KG1 (cell line): ENCODE measurements at regions not wholly inside any gene's neighbourhood (a gene's known extent, or its start where the extent isn't known, plus 50 kb on each side); places are given as distances from the start of the nearest gene placed in this dataset.
"Not testable (repeated sequence)": the region's sequence is repeated elsewhere in the genome, so short reads cannot be mapped to it uniquely, and the experiment has no call there.

ENCODE experiments used
- DNase-seq: peaks from one replicate; lab custom pipeline; 2025; lab: John Stamatoyannopoulos, UW

DNA sequence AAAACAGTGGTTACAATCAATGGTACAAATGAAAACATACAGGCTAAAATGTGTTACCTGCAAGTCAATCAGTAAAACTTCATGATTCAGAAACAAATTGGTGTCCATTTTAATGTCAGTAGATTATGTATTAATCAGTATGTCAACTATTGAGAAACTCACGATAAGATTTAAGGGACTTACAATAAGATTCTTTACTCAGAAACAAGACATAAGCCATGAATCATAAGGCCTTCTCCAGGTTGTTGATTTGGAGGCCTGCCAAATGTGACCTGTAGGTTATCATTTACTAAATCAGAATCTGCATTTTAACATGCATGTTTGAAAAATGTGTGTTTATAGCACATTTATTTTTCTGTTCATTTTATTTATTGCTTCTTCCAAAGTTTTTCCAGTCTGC lies 623.1 kb downstream of the CCDC85A start:
- DNase-seq, result no peak

DNA sequence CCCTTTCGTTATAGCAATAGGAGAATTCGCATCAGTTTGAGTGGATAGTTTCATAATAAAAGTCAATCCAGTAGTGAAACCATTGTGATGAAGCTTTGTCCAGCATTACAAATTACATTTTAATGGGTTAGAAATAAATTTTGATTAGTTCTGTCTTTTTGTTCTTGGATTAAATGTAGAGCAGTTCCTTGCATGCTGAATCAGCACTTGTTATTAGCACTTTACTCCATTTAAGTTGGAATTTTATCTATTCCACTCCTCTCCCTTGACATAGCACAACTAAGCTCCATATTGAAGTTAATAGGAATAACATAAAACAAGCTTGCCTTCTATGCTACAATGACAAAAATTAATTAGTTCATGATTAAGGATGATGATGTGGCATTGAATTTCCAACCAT lies 624.1 kb downstream of the CCDC85A start:
- no peak for DNase-seq

DNA sequence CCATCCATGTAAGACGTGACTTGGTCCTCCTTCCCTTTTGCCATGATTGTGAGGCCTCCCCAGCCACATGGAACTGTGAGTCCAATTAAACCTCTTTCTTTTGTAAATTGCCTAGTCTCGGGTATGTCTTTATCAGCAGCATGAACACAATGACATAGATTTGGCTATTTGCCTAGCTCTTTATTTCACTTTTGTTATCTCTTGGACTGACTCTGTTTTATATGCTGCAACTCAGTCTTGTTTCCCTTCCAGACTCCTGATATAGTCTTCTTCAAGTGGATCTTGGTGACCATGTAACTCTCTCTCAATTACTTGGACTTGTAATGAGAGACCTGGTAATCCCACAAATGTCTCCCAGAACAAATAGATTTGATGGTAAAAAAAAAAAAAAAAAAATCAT lies 627.6 kb downstream of the CCDC85A start:
- DNase-seq, result no peak

DNA sequence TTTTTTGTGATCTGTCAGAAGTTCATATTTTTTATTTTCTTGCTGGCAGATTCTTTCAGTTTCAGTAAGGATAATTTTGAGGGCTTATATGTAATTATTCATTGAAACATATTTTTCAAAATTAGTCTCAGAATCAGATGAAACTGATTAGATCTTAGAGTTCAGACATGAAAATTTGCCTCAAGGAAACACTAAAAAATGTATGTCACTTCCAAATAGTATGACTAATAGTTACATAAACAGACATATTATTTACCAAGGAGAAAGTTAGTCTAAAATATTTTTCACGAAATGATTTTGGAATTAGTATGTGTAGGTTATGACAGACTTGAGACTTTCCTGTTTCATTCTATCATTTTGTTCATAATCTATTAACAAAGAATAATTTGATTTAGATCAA lies 628.6 kb downstream of the CCDC85A start:
- DNase-seq, result no peak

DNA sequence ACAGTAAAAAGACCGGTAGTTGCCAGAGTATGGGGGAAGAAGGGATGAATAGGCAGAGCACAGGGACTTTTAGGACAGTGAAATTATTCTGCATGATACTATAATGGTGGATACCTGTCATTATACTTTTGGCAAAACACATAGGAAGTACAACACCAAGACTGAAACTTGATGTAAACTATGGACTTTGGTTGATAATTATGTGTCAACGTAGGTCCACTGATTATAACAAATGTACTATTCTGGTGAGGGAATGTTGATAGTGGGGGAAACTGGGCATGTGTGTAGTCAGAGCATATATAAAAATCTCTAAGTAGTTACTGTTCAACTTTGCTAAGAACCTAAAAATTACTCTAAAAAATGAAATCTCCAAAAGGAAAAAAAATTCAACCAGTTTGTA lies 629.7 kb downstream of the CCDC85A start:
- DNase-seq, result no peak

DNA sequence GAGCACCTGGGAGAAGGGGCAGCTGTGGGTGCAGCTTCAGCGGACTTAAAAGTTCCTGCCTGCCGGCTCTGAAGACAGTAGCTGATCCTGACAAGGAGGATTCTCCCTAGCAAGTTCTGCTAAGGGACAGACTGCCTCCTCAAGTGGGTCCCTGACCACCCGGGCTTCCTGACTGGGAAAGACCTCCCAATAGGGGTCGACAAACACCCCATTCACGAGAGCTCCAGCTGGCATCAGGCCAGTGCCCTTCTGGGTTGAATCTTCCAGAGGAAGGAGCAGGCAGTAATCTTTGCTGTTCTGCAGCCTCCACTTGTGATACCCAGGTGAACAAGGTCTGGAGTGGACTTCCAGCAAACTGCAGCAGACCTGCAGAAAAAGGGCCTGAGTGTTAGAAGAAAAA lies 632.9 kb downstream of the CCDC85A start:
- no peak for DNase-seq

DNA sequence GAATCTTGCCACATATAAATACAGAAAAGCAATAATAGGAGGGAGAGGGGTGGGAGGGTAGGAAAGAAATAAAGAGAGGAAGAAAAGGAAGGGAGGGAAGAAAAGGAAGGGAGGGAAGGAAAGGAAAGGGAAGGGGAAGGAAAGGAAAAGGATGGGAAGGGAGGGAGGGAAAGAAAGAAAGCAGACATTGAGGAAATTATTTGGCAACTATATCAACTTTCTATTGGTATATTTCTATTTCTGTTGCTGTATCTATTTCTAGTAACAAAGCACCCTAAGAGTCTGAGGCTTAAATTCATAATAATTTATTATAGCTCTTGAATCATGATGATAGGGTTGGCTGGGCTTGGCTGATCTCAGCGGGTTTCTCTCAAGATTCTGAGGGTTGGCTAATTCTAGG lies 648.0 kb downstream of the CCDC85A start:
- DNase-seq, result no peak

DNA sequence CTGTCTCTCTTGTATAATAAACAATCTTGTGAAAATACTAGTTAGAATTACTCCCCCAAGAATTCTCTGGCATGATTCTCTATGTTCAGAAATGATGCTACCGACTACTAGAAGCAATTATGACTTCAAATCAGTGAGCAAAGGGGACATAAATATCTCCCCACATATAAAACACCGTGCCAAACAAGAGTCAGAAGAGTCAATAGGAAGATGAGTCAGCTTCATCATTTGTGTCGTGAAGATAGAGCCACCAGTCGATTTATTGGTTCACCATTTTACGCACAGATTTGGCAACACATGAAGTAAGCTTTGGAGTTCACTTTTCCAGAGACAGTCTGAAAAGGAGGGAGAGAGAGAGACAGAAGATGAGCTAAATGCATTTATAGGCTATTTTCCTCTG lies 650.9 kb downstream of the CCDC85A start:
- no peak for DNase-seq

DNA sequence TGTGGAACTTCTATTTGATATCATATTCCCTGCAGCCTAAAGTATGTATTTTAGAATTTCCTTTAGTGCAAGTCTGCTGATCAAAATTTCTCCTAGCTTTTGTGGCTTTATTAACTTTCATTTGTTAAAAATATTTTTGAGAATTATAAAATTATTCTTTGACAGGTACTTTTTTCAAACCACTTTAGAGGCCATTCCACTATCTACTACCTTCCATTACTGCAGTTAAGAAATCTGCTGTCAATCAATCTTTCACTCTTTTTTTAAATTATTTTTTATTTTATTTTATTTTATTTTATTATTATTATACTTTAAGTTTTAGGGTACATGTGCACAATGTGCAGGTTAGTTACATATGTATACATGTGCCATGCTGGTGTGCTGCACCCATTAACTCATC lies 656.2 kb downstream of the CCDC85A start:
- DNase-seq, result not testable (repeated sequence)

DNA sequence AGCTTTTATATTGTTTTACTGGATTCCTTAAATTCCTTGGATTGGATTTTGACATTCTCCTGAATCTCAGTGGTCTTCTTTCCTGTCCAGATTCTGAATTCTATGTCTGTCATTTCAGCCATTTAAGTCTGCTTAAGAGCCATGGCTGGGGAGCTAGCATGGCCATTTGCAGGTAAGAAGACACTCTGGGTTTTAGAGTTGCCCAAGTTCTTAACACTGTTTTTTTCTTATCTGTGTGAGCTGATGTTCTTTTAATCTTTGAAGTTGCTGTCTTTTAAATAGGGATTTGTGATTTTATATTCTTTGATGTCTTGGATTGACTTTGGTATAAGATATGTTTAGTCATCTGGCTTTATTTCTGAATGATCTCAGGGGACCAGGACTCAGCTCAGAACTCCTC lies 677.2 kb downstream of the CCDC85A start:
- DNase-seq, result no peak

DNA sequence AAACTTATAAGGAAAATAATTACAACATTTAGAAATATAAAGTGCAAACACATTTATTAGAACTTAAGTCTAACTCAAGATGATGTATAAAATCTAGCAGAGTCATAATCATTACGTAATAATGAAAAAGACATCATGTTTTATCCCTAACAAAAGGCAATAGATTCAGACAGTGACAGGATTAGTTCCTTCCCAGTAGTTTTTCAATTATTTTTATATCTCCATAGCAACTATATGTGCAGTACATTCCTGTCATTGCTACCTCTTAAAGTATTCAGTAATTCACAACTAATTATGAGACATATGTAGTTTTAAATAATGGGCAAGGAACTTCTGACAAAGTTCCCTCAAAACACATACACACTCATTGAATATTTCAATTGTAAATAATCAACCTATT lies 687.9 kb downstream of the CCDC85A start:
- DNase-seq, result no peak

DNA sequence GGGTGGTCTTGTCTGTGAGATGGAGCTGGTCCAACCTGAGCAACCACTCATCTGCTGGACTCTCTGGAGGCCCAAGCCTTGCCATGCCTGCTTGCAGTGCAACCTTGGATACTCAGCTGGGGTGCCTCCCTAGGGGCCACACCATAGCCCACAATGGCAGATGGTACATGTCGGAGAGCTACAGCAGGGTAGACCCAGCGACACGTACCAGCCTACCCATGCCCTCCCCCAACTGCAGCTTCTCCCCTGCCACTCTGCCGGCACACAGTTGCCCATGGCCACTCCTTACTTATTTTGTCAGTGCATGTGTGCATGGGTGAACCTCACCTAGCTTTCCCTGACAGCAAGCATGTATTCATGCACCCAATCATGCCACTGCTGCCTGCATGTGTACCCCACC lies 690.9 kb downstream of the CCDC85A start:
- DNase-seq, result no peak

DNA sequence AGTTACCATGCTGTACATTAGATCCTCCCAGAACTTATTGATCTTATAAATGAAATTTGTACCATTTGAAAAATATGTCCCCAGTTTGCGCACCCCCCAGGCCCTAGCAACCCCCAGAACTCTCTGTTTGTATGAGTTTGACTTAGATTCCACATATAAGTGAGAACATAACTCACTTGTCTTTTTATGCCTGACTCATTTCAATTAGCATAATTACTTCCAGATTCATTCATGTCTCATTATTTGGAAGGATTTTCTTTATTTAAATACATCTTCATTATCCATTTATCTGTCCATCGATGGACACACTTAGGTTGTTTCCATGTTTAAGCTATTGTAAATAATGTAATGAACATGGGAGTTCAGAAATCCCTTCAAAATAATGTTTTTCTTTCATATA lies 705.9 kb downstream of the CCDC85A start:
- DNase-seq, result no peak

DNA sequence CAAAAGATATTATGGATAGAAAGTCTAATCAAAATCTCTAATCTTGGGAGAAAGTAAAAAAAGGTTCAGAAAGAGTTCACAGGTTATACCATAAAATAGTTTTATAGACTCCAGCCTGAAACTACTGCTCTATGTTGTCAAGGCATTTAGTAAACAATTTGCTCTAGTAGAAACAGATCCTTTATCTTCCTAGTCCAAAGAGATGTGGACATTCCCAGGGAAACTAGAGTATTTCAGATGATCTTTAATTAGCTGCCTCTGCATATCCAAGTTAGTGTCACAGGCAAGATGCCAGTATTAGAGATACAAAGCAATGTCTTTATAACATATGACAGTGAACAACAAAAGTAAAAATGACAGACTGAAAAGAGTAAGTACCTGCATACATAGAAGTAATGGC lies 708.6 kb downstream of the CCDC85A start:
- DNase-seq, result no peak

DNA sequence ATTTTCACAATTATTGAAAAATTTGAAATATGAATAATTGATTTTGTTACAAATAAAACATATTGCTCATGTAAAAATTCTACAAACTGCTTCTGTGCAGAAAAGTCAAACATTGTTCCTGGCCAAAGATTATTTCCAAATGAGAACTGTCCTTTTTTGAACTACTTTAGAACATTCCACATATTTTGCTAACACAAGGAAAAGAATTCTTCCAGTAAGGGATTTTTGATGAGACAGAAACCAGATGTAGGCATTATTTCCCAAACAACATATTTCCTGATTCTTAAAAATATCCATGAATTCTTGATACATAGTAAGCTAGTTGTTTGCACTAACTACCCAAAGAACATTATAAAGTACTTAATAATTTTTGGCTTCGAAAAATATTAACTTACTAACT lies 715.2 kb downstream of the CCDC85A start:
- DNase-seq, result no peak

DNA sequence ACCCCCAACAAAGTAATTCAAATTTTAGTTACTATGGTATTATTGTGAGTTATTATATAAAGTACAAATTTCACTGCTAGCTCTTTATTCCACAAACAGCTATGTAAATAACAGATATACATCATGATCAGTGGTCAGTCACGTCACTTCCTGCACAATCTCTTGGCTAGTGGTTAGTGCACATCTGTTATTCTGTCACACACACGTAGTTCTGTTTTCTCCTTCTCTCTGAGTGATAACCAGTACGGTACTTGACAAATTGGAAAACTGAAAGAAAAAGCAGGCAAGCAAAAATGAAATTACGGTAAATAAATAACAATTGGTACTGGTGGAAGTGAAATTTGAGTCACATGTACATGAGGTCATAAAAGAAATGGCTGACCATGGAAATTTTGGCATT lies 728.7 kb downstream of the CCDC85A start:
- no peak for DNase-seq

DNA sequence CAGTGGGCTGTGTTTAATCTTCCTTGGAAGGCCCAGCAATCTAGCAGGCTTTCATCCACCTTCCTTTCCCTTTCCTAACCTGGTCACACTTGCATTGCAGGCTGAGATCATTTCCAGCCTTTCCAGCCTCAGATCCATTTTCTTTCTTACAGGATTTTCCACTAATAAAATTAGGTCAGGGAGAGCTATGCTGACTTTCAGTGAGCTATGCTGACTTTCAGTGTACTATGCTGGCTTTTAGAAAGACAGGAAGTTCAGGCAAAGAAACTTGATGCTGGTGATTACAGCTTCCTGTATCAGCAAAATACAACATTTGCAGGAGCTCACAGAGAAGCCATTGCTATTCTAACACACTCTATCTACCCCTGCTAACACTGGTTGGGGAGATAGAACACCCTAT lies 735.0 kb downstream of the CCDC85A start:
- no peak for DNase-seq

DNA sequence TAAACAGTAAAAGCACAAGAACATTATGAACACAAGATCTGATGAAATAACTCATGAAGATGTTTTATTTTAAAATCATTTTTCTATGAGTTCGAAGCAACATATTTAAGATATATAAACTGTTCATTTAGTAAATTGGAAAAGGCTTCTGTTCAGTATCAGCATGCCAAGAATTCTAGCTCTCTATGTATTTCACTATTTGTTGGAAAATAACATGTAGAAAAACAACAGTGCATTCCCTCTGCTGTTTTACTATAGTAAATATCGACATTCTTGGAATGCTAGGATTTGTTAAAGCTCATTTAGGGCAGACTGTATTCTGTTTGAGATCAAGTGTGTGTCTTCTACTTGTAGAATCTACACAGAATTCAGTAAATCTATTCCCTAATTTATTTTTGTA lies 750.2 kb downstream of the CCDC85A start:
- DNase-seq, result no peak

DNA sequence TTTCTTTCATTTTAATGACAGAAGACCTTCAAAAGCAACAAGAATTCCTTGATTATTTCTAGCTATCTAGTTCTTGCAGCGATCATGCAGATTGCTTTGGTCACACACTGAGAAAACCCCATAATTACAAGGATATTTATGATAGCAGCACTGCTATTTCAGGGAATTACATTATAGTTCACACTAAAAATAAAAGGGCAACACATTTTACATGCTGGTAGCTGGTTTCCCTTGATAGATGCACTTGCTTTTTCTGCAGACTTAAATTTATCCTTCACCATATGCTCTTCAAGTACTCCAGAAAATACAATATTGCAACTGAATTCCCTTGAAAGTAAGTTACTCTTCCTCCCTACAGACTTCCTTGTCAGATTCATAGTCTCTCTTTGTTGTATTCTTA lies 751.1 kb downstream of the CCDC85A start:
- DNase-seq, result no peak

DNA sequence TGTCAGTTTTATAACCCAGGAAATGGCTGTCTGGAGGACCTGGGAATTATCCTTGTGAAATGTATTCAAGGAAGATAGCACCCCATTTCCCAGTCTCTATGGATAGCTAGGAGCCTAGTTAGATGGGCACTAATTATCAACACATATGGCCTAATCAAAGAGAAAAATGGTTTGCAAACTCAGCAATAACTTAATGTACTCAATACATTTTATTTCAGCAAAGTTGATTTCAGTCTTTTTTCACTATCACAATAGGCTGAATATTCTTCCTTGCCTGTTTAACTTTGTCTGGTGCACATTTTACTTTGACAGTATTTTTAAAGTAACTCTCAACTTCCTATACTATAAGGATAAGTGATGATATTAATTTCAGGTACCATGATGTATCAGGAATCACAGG lies 756.3 kb downstream of the CCDC85A start:
- no peak for DNase-seq

DNA sequence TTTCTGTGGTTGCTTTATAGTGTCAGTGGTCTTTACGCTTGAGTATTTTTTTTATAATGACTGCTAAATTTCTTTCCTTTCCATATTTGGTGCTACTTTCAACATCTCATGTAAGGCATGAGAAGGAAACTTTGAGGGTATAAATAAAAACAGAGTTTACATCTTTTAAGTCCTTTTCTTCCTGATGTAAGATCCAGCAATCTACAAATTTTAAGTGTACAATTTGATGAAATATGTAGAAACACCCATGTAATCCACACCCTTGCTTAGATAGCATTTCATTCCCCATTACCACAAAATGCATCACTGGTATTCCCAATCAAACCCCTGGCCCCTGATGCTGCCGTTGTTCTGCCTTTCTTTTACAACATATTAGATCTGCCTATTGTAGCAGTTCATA lies 769.1 kb downstream of the CCDC85A start:
- DNase-seq, result no peak

DNA sequence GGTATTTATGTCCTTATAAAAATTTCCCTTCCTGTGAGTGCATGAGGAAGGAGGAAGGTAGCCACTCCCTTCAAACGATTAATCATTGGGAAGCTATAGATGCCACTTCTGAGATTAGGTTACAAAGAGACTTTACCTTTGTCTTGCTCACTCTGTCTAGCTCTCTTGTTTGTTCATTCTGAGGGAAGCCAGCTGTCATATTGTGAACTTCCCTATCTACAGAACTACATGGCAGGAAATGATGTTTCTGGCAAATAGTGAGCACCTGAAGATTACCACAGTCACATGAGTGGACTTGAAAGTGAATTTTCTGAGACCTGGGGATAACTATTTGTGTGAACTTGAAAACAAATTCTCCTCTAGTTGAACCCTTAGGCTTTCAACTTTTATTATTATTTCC lies 776.8 kb downstream of the CCDC85A start:
- DNase-seq, result no peak

DNA sequence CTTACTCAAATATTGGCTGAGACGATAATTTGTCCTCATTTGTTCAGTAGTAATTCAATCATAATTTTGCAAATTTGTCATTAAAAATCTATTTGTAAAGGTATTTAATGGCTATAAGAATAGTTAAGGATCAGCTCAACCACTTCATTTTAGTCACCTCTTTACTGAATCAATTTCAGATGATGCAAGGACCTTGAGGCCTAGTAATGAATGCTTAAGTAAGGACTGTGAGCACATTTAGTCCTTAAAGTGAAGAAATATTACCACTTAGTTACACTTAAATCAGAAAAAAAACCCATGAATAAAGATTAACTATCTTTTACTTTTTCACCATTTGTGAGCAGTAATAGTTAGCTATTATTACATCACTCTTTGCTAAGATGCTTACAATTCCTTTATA lies 778.9 kb downstream of the CCDC85A start:
- DNase-seq, result no peak

DNA sequence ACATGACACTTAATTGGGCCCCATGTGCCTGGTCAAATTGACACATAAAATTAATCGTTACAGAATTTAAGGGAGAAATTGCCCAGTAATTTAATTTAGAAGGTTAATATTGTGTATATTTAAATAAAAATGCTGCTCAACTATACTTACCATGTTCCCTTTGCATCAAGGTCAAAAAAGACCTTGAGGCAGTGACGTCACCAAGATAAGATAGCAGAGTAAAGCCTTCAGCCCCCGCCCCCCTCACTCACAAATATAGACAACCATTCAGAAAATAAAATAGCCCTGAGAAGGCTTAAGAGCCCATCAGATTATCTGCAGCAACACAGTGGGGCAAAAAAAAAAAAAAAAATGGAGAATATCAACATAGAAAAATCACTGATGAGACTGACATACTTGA lies 785.7 kb downstream of the CCDC85A start:
- no peak for DNase-seq

DNA sequence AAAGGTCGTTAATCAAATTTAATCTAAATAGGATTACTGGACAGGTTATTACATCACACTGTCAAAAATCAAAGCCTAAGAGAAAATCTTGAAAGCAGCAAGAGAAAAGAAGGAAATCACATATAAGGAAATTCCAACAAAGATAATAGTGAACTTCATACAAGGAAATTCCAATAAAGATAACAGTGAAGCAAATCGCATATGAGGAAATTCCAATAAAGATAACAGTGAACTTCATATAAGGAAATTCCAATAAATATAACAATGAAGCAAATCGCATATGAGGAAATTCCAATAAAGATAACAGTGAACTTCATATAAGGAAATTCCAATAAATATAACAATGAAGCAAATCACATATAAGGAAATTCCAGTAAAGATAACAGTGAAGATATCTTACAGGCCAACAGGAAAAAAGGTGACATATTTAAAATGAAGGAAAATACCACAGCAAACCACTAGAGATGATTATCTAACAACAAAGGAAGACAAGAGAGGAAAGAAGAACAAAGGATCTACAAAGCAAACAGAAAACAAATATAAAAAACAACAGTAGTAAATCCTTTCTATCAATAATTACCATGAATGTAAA lies 787.7 kb downstream of the CCDC85A start:
- no peak for DNase-seq
